Brain microvascular endothelial cell (primary cell): ENCODE measurements at regions not wholly inside any gene's neighbourhood (a gene's known extent, or its start where the extent isn't known, plus 50 kb on each side); places are given as distances from the start of the nearest gene placed in this dataset.

Source experiments
- DNase-seq: peaks from one replicate; pipeline ENCODE4 v3.0.0-alpha.2; 2020
- H3K27ac ChIP-seq: fragments of 250-450 bp; sonication (Bioruptor Pico); 2 replicates; pipeline ENCODE4 v1.5.1; 2020; ENCODE audit warnings: mild to moderate bottlenecking, moderate library complexity
- H3K27me3 ChIP-seq: fragments of 250-450 bp; sonication (Bioruptor Pico); replicated peaks from 2 replicates; pipeline ENCODE4 v1.5.1; 2020; ENCODE audit warnings: mild to moderate bottlenecking
- H3K36me3 ChIP-seq: fragments of 250-450 bp; sonication (Bioruptor Pico); replicated peaks from 2 replicates; pipeline ENCODE4 v1.5.1; 2020; ENCODE audit warnings: mild to moderate bottlenecking
- H3K4me3 ChIP-seq: 2 replicates; pipeline ENCODE4 v1.5.1; 2011; ENCODE audit warnings: low read depth, mild to moderate bottlenecking, control low read depth, low read length, moderate library complexity
- in situ Hi-C: cut with HindIII; loops from 2 replicates; pipeline ENCODE4 v1.10.0; 2017; ENCODE audit warnings: low sequenced_read_pairs, low pct_ligation_motif_present
- TF ChIP-seq, protein P1 (sequence below): IDR thresholded peaks from 2 replicates; pipeline ENCODE4 v1.5.1; 2011; ENCODE audit warnings: low read depth, mild to moderate bottlenecking, moderate library complexity, low read length, control low read depth, inconsistent platforms; ENCODE audit errors: missing control alignments

DNA sequence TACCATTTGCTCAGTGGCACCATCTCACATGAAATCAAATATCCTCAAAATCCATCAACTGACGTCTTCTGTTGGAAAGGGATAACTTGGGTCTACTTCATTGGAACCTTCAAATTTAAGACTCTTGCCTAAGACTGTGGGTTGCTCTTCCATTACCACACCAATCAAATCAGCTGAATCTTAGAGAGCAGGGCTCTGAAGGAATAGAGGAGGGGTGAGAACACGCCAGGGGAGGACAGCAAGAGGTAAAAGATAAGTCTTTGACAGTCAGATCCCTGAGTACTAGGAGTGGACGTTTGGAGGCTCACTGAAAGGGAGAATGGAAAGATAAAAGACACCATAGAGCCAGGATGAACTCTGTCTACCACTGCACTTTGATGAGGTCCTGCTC is 107.5 kb downstream of the CCDC71L start:
- in situ Hi-C loops: no loop called here
- TF ChIP-seq, protein P1, sequence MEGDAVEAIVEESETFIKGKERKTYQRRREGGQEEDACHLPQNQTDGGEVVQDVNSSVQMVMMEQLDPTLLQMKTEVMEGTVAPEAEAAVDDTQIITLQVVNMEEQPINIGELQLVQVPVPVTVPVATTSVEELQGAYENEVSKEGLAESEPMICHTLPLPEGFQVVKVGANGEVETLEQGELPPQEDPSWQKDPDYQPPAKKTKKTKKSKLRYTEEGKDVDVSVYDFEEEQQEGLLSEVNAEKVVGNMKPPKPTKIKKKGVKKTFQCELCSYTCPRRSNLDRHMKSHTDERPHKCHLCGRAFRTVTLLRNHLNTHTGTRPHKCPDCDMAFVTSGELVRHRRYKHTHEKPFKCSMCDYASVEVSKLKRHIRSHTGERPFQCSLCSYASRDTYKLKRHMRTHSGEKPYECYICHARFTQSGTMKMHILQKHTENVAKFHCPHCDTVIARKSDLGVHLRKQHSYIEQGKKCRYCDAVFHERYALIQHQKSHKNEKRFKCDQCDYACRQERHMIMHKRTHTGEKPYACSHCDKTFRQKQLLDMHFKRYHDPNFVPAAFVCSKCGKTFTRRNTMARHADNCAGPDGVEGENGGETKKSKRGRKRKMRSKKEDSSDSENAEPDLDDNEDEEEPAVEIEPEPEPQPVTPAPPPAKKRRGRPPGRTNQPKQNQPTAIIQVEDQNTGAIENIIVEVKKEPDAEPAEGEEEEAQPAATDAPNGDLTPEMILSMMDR: no peak
- no peak overlapping the region for H3K27ac ChIP-seq
- H3K27me3 ChIP-seq: no peaks in the 10 kb centered on the region
- H3K36me3 ChIP-seq: no peaks in the 10 kb centered on the region
- H3K4me3 ChIP-seq: no peak overlapping the region
- DNase-seq: no peak

DNA sequence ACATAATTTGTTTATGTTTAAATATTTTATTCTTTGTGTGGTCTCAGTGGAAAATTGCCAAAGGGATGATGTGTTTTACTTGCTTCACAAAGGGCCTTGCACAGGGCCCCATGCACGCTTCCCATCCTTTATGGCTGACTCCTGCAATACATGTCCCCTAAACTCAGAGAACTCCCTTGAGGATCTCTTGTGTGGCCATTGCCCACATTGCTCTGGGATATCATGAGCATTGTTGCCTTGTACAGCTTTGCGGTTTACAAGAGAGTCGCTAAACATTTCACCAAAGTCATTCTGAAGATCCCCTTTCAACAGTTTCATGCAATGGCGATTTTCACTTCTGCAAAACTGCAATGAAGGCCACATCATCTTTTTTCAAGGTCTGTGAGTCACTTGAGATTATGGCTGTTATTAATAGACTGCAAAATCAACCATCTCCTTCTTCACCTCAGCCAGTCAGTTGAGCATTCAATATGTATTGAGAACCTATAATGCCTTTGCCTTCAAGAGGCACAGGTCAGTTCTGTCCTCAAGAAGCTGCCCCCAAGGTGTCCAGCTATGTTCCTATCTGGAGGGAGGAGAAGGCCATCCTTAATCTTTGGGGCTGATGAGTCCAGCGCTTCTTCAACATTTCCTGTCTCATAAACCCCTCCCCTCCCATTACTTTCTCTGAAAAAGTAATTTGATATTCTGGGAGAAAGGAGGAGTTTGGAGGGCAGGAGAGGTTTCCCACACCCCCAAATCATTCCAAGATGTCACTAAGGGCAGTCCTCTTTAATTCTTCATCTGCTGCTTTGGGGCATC is 108.1 kb downstream of the CCDC71L start:
- no peak overlapping the region for H3K27ac ChIP-seq
- TF ChIP-seq, protein P1: no peak
- in situ Hi-C loops: no loop called here
- H3K4me3 ChIP-seq: no peak overlapping the region
- no peaks in the 10 kb centered on the region for H3K36me3 ChIP-seq
- DNase-seq: no peak
- no peaks in the 10 kb centered on the region for H3K27me3 ChIP-seq

DNA sequence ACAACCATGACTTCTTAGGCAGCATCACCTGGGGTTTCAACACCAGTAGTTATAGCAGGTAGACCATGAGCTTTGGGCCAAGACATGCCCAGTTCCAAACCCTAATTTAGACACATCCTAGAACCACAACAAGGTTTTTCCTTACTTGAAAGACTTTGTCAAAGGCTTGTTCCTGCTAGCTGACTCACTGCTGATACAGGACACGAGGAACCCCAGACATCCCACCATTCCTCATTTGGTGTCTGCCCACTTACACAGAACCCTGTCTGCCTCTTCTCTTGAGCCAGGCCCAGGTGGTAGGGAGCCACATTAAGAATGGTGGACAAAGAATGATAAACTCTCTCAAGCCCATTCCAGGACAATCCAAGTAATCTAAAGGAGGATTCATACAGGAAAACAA is 109.0 kb downstream of the CCDC71L start:
- Histone ChIP-seq H3K27ac (no peak overlapping the region), H3K4me3 (no peak overlapping the region), H3K27me3 (no peaks in the 10 kb centered on the region), H3K36me3 (no peaks in the 10 kb centered on the region)
- TF ChIP-seq, protein P1: no peak
- in situ Hi-C loops: no loop called here
- no peak for DNase-seq

DNA sequence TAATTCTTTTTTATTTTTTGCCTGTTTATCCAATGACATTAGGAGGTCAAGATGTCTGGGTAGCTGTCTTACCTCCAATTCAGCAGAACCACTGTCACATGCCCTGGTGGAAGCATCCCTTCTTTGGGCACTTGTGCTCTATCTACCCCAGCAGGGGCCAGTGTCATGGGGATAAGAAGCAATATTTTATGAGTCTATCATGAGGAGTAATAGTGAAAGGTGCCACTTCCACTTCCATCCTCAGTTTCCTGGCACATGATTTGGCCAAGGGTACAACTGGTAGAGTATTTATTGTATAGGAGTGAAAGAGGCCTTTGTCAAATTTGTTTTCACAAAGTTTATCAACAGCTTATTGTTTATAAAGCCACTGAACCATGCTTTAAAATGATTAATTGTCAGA is 112.5 kb downstream of the CCDC71L start:
- Histone ChIP-seq H3K27me3 (no peaks in the 10 kb centered on the region), H3K4me3 (no peak overlapping the region), H3K27ac (no peak overlapping the region), H3K36me3 (no peaks in the 10 kb centered on the region)
- no peak for DNase-seq
- TF ChIP-seq, protein P1: no peak
- in situ Hi-C loops: no loop called here

DNA sequence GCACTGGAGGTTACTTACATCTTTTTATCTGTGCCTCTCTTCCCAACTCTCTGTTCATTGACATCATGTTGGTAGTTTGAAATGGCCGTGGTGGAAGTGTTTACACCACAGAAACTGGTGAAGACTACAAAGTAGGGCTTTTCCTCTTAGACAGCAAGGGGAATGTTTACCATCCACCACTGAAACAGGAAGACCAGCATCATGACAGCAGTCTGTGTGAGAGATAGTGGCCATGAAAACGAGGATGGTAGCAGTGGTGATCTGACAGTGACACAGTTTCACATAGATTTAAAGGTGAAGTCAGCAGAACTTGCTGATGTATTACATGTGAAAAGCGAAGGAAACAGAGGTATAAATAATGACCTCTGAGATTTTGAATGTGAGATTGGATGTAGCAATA is 115.7 kb downstream of the CCDC71L start:
- H3K27ac ChIP-seq: no peak overlapping the region
- in situ Hi-C loops: no loop called here
- no peak overlapping the region for H3K4me3 ChIP-seq
- TF ChIP-seq, protein P1: no peak
- no peak for DNase-seq
- no peaks in the 10 kb centered on the region for H3K36me3 ChIP-seq
- H3K27me3 ChIP-seq: no peaks in the 10 kb centered on the region
